ENCODE measurements at regions not wholly inside any gene's neighbourhood (a gene's known extent, or its start where the extent isn't known, plus 50 kb on each side); places are given as distances from the start of the nearest gene placed in this dataset.

GRCh38 chr4:23648854-23649596, 240.8 kb downstream of the PPARGC1A start:
- TF ChIP-seq, protein P1, sequence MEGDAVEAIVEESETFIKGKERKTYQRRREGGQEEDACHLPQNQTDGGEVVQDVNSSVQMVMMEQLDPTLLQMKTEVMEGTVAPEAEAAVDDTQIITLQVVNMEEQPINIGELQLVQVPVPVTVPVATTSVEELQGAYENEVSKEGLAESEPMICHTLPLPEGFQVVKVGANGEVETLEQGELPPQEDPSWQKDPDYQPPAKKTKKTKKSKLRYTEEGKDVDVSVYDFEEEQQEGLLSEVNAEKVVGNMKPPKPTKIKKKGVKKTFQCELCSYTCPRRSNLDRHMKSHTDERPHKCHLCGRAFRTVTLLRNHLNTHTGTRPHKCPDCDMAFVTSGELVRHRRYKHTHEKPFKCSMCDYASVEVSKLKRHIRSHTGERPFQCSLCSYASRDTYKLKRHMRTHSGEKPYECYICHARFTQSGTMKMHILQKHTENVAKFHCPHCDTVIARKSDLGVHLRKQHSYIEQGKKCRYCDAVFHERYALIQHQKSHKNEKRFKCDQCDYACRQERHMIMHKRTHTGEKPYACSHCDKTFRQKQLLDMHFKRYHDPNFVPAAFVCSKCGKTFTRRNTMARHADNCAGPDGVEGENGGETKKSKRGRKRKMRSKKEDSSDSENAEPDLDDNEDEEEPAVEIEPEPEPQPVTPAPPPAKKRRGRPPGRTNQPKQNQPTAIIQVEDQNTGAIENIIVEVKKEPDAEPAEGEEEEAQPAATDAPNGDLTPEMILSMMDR (IDR thresholded peaks at IDR 0.05; ENCODE audit: insufficient read depth, low read length, missing control alignments), result no peak
- ChIA-PET CTCF (no interaction called here), POLR2A (no interaction called here)
- no peak overlapping the region for H3K4me3 ChIP-seq (ENCODE audit: low read depth, low read length)
- DNase-seq (ENCODE audit: low read depth, low spot score), result no peak

- DNase-seq (ENCODE audit: low read depth, low spot score), result no peak
- TF ChIP-seq, protein P1 (IDR thresholded peaks at IDR 0.05; ENCODE audit: insufficient read depth, low read length, missing control alignments), result no peak
- no peak overlapping the region for H3K4me3 ChIP-seq (ENCODE audit: low read depth, low read length)
- CTCF ChIA-PET, result no interaction called here
- POLR2A ChIA-PET, result no interaction called here
These were observed 254.4 kb downstream of the PPARGC1A start for GRCh38 chr4:23635468-23635867.

- H3K4me3 ChIP-seq (ENCODE audit: low read depth, low read length), result no peak overlapping the region
- ChIA-PET POLR2A (no interaction called here), CTCF (no interaction called here)
- no peak for DNase-seq (ENCODE audit: low read depth, low spot score)
- TF ChIP-seq, protein P1 (IDR thresholded peaks at IDR 0.05; ENCODE audit: insufficient read depth, low read length, missing control alignments), result no peak
These were observed 258.4 kb downstream of the PPARGC1A start for GRCh38 chr4:23631255-23631950.

- ChIA-PET POLR2A (no interaction called here), CTCF (no interaction called here)
- TF ChIP-seq, protein P1 (IDR thresholded peaks at IDR 0.05; ENCODE audit: insufficient read depth, low read length, missing control alignments), result no peak
These were observed 259.7 kb downstream of the PPARGC1A start for GRCh38 chr4:23630110-23630509.

DNA sequence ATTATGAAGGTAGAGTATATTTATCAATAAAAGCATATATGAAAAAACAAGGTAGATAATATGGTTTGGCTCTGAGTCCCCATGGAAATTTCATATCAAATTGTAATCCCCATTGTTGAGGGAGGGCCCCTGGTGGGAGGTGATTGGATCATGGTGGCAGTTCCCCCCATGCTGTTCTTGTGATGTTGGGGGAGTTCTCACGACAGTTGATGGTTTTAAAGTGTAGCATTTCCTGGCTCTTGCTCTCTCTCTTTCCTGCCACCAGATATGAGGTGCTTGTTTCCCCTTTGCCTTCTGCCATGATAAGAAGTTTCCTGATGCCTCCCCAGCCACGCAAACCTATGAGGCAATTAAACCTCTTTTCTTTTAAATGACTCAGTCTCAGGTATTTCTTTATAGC, 260.4 kb downstream of the PPARGC1A start:
- ChIA-PET CTCF (no interaction called here), POLR2A (no interaction called here)
- H3K4me3 ChIP-seq (ENCODE audit: low read depth, low read length), result no peak overlapping the region
- no peak for DNase-seq (ENCODE audit: low read depth, low spot score)
- TF ChIP-seq, protein P1 (IDR thresholded peaks at IDR 0.05; ENCODE audit: insufficient read depth, low read length, missing control alignments), result no peak

More at GRCh38 chr4:23630110-23630509, 259.7 kb downstream of the PPARGC1A start:
- DNase-seq (ENCODE audit: low read depth, low spot score), result no peak
- no peak overlapping the region for H3K4me3 ChIP-seq (ENCODE audit: low read depth, low read length)

- H3K4me3 ChIP-seq (ENCODE audit: low read depth, low read length), result no peak overlapping the region
- ChIA-PET POLR2A (no interaction called here), CTCF (no interaction called here)
- TF ChIP-seq, protein P1 (IDR thresholded peaks at IDR 0.05; ENCODE audit: insufficient read depth, low read length, missing control alignments), result no peak
- DNase-seq (ENCODE audit: low read depth, low spot score), result no peak
These were observed 275.5 kb downstream of the PPARGC1A start for GRCh38 chr4:23614284-23614892.

All from AG04449 (cell line).